Activated effector memory CD4-positive, alpha-beta T cell treated with anti-CD3 and anti-CD28 coated beads, Interleukin-2, amount 50 U/mL, for 16 hours (primary cell): ENCODE measurements at regions not wholly inside any gene's neighbourhood (a gene's known extent, or its start where the extent isn't known, plus 50 kb on each side); places are given as distances from the start of the nearest gene placed in this dataset.
"Not testable (repeated sequence)": the region's sequence is repeated elsewhere in the genome, so short reads cannot be mapped to it uniquely, and the experiment has no call there.

ENCODE experiments used
- DNase-seq: peaks from one replicate; pipeline ENCODE4 v3.0.0-alpha.2; 2020

DNA sequence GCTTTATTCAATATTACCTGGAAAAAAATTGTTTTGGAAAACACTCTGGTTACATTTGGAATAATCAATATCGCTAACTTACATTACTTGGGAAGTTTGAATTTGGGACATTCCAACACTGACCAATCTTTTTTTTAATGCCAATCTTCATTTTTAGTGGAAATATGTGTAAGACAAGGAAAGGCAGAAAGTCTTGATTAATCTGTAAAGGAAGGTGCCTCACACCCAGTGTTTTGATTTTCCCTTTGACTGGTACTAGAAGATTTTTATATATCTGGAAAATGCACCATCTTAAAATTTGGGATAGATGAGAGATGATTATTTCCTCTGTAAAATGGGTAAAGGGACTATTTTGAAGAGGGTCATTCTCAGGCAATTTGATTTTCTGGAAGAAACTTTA is 879.2 kb upstream of the ZEB2 start:
- DNase-seq, result no peak

DNA sequence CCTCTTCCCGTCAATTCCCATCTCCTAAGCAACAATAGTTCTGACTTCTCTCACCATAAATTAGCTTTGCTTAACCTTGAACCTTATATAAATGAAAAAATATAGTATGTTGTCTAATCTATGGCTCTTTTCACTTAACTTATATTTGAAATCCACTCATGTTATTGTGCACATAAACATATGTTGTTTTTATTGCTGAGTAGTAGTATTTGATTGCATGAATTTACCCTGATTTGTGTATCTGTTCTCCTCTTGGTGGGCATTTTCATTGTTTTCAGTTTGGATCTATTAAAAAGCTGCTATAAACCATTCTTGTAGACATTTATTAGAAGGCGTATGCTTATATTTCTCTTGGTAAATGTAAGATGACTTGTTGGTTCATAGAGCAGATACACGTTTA is 874.3 kb upstream of the ZEB2 start:
- no peak for DNase-seq

DNA sequence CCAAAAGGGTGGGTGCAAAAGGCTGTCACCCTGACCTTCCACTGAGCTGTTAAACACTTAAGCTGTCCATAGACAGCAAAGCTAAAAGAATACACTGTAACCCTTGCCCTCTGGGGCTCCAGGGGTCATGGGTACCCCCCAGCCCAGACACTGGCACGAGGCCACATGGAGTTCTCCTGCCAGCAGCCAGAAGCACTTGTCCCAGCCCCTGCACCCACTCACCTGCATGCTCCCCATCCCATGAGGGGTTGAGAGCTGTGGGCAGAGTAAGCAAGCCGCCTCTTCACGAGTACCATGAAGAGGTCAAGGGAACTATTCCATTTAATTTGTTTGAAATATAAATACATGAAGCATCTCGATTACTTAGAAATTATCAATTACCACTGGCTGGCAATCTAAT is 867.1 kb upstream of the ZEB2 start:
- no peak for DNase-seq

DNA sequence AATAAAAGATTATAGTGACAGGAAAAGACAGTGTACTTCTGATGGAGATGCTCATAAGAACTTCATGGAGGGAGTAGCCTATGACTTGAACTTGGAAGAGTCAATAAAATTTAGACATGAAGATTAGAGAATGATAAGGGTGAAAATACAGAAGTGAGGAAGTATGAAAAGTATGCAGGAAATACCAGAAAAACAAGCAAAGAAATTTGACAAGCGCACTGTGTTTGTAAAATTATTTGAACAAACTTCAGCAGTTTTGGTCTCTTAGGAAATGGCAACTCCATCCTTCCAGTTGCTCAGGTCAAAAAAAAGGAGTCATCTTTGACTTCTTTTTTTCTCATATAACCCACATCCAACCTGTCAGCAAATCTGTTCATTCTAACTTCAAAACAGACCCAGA is 864.0 kb upstream of the ZEB2 start:
- DNase-seq, result no peak

DNA sequence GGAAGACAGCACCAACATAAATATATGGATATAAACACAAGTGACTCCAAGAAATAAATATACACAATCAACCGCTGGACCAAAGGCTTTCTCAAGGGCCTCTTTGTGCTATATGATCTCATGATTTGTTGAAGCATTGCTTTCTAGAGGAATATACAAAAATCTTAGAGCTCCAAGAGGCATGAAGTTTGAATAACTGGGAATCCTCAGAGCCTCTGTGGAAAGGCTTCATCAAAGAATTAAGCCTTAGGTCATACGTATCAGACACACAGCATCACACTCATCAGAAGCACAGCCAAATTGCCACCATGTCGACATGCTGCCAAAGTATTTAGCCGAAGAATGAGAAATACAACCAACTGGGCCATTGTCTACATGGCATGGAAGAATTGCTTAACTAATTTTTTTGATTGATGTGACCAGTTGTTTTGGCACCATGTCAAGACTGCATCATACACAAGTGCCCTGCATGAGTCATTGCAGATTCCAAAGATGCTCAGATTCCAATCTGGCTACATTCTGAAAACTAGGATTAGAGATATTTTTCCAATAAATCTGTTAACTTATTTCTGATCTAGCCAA is 860.6 kb upstream of the ZEB2 start:
- no peak for DNase-seq

DNA sequence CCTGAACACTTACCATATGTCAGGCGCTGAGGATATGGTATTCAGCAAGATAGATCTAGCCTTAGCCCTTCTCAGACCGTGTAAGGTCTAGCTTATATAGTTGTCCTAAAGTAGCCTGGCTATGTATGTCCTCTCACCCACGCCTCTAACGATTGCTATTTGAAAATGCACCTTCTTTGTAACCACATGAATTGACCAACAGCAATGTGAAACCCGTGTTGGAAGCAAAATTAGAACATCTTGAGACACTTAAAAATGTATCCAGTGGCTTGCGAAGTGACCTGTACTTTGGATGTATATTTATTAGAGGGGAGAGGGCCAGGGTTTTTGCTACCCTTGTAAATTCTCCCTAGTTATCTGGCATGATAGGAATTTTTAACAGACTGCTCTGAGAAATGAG is 860.0 kb upstream of the ZEB2 start:
- DNase-seq, result no peak

DNA sequence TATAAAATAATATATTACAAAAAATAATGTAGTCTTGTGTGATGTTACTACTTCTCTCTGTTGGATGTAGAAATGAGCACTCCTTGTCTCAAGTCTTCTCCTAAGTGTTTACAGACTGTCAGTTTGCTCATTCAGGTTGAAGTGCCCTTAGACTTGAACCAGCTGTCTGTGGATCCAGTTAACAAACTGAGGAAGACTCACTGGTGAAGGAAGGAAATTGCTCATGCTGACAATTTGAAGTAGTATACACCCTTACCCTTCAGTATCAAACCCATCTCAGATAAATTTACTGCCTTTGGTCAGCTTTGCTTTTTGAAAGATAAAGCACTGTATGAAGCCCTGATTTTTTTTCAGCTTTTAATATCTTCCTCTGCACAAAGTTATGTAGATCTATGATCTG is 854.2 kb upstream of the ZEB2 start:
- no peak for DNase-seq

DNA sequence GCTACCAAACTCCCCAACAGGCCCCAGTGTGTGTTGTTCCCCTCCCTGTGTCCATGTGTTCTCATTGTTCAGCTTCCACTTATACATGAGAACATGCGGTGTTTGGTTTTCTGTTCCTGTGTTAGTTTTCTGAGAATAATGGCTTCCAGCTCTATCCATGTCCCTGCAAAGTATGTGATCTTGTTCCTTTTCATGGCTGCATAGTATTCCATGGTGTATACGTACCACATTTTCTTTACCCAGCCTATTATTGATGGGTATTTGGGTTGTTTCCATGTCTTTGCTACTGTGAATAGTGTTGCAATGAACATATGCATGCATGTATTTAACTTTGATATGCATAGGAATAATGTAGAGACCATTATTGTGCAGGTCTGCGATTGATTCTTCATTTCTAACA is 847.4 kb upstream of the ZEB2 start:
- DNase-seq, result not testable (repeated sequence)

DNA sequence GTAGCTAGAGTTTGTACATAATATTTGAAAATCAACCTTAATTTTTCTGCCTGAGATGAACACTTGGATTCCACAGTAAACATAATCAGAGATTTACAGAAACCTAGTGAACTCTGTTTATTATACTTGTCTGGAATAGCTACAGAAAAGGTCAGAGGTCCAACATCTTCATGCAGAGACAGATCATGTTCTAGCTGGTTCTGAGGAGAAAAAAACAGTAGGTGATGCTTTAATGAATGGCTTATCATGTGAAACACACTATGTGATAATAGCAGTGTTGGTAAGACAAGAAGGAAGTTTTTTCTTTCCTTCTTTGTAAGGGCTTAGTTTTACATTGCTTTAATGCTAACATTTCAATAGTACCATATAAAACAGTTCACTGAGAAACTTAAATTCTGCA is 846.4 kb upstream of the ZEB2 start:
- DNase-seq, result no peak

DNA sequence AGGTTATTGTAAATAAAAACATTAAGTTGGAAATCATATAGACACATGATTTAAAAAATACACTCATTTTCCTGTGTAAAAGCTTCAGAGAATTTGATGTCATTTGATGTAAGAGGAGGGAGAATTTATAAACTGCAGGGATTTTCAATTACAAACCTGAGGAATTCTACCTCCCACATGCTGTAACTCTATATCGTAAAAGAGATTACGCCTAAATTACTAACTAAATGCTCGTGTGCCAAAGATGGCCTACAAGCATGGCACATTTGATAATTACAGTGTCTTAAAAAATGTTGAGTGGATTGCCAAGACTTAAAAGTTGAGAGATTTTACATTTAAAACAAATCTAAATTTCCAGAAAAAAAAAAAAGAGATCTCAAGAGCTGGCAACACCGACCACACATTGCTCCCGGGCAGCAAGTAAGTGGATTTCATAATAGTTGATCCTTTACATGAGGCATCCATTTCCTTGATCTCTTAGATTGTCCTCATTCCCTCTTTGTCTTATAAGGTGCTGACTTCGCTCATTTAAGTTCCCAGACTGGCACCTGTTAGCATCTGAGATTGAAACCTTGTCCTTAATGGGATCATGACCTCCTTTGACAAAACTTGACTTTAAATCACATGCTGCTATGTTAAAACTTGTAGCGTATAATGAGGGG is 840.3 kb upstream of the ZEB2 start:
- no peak for DNase-seq

DNA sequence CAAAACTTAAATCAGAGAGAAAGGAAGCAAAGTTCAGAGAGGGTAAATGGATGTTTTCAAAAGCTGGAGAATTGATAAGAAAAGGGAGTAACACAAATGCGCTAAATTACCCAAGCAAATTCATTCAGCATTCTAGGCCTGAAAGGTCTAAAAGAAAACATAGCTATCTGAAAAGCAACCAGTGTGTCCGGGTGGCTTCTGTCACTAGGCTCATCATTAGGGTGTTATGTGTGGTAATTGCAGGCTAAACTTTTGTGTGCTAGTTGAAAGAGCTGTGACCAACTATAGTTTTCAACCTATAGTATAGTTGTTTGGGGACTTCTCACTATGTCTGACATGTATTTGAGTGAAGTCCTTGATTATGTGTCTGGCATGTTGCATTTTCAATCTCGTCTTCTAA is 839.6 kb upstream of the ZEB2 start:
- DNase-seq, result no peak

DNA sequence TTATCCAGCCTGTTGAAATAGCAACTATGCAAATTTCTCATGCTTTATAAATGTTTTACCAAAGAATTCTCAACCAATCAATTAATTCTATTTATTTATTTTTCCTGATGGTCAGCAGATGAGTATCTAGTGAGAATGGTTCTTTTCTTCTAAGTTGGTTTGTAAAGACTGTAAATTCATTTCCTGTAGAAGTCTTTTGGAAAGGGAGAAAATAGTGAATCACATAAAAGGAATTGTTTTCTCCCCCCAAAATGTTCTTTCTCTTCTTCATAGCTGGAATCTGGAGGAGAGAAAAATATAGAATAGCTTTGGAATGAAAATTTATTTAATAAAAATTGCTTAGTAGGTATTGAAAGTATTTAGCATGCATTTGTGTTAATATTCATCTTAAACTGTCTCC is 836.1 kb upstream of the ZEB2 start:
- no peak for DNase-seq

DNA sequence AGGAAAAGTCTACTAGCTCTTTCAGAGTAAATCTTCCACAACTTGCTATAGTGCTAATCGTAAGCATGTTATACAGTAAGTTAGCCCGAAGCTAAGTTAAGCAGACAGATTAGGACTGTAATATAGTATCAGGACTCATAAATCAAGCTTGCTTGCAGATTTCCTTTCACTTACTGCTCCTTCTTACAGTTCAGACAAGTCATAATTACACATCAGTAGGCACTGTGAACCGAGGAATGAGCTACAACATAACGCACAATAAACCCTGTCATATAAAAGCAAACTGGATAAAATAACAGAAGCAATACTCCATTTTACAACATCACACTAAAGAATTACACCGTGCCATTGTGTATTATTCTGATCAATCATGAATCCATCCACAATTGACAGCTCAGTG is 832.6 kb upstream of the ZEB2 start:
- DNase-seq, result no peak

DNA sequence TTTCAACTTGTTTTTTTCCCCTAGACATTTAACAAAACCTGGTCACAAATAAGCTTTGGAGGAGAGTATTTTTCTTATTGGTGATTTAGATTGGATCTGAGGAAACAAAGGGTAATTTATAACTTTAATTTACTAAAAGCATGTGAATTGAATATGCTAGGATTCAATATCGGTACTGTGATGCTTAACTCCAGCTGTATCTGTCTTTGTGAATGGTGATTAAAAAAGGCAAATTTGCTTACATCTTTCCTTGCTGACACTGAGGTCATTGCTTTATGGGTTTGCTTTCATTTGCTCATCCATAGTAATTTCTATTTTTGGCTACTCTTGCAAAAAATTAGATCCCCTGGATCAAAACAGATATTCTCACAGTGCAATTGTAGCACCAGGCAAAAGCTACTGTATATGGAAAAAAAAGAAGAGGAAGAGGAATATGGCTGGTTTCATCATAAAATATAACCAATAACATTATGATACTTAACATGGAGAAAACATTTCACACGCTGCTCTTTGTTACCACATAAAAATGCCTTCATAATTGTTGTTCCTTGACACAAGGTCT is 832.0 kb upstream of the ZEB2 start:
- no peak for DNase-seq

DNA sequence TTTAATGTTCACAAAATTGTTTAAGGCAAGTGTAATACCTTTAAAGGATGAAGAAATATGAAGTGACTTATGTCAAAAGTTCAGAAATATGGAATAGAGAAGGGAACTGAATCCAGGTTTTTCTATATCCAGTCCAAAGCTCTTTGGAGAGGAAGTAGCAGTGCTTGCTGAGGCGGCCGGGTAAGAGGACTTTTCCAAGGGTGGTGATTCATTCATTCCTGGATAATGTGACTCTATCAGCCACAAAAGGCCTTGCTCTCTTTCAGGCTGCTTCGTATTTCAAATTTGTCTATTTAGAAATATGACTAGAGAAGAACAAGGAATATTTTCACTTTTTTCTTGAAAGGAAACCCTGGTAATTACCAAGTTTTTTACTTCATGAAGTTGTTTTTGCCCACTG is 830.1 kb upstream of the ZEB2 start:
- no peak for DNase-seq

DNA sequence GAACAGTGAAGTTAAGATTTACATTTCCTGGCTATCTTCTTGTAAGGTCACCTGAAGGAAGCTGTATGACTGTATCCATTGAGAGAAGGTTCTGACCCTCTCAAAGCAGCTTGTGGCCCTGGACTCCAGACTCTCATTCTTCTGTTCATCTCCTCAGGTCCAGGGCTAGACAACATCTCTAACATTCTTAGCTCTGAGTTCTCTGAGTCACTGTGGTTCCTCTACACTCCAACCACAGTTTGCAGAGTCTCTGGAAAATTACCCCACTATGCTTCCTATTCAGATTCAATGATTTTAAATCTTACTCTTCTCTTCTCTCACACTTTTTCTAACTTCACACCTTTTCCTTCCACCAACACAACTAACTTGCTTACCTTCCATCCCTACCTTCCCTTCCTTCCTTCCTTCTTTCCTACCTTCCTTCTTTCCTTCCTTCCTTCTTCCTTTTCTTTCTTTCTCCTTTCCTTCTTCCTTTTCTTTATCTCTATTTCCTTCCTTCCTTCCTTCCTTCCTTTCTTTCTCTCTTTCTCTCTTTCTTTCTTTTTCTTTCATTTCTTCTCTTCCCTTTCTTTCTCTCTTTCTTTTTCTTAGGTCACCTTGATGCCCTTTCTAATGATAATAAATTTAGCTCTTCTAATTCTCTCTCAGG is 824.3 kb upstream of the ZEB2 start:
- DNase-seq, result no peak

DNA sequence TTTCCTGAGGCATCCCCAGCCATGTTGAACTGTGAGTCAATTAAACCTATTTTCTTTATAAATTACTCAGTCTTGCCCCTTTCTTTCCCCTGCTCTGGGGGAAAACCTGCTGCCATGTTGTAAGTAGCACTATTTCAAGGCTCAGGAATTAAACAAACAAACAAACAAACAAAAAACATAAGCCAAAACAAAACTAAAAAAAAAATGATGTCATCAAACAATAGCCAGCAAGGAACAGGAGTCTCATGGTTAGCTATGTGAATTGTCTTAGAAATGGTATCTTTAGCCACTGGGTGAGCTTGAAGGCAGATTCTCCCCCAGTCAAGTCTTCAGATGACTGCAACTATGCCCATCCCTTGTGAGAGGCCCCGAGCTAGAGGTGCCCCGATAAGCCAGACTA is 823.4 kb upstream of the ZEB2 start:
- DNase-seq, result no peak

DNA sequence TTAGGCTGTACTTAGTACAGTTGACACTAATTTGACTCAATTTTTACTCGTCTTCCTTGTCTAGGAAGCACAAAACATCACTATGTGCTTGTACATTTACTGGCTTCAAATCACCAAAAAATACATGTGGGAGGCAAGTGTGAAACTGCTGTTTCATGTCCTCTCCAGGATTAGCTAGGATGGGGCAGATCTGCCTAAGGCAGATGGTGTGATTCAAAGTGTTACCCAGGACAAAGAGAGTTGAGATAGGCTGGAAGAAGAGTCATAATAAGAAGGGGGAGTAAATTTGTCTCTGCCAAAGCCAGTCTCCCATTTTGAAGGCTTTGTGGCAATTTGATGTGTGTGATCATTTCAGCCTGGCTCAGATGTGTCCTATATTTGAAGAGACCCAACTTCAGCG is 821.6 kb upstream of the ZEB2 start:
- no peak for DNase-seq

DNA sequence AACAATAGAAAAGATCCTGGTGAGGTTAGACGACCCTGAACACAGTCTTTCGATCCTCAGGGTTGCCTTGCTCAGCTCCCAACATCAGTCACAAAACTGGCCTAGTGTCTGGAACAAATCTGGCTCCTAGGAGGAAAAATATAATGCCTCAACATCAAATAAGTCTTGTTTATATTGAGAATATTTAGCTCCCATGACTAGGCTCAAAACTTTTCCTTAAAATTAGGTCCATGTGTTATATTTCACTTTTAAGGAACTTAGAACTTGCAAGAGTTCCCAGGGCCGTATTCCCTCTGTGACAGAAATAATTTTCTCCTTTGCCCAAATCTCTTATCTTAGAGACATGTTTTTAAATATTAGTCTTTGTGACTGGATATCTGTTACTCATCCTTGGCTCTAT is 819.7 kb upstream of the ZEB2 start:
- DNase-seq, result no peak

DNA sequence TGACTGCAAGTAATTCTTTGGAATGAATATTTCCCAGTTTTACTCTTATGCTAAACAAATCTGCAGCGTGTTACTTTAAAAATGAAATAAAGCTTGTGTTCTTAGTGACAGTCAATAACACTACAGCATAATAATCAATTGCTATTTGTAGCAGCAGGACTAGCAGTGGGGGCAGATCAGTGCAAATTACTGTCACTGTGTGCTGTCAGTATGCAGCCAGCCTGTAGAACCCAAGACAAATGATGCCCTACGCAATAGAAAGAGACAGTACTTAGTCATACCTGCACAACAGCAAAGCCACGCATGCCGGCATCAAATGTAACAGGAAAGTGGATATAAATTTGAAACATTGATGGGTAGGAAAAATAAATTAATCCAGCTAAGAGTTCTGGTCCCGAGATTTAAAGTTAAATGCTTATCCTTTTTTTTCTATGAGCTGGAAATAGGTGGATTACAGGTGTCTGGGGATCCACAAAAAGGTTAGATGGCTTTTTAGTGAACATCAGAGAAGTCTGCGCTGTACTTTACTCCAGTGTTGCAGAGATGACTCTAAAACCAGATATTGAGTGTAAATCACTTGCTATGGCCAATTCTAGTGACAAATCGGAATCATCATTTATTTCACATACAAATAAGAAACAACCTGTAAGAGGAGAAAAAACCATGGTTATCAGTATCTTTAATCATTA is 812.4 kb upstream of the ZEB2 start:
- DNase-seq, result no peak

DNA sequence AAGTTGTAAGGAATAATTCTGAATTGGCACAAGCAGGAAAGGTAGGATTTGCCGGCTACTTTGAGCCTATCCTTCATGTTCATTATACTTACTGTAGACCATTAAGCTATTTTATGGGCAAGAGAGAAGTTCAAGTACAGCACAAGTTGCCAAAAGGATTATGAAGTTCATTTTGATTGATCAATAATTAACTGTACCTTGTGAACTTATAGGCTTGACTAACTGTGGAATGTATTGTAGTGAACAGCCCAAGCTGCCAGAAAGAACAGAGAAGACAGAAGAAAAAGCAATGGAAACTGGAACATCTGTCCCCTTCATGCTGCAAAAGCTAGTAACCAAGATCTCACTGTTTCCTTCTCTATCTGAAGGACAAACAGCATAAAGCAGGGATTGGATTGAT is 810.1 kb upstream of the ZEB2 start:
- DNase-seq, result no peak

DNA sequence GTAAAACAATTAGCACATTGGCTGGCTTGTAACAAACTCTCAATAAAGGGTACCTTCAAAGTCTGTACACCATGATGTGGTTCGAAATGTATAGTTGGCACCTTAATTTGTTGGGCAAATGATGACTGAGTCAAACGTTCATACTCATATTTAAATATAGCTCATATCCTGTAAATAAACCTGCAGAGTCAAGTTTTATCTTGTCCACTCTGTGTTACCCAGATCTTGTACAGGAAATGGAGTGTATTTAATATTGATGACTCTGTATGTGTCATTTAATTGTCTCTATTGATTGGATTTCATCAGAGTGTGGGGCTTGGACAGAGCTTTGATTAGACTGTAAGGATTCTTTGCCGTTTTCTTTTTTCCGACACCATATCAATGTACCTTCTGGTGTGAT is 805.6 kb upstream of the ZEB2 start:
- no peak for DNase-seq

DNA sequence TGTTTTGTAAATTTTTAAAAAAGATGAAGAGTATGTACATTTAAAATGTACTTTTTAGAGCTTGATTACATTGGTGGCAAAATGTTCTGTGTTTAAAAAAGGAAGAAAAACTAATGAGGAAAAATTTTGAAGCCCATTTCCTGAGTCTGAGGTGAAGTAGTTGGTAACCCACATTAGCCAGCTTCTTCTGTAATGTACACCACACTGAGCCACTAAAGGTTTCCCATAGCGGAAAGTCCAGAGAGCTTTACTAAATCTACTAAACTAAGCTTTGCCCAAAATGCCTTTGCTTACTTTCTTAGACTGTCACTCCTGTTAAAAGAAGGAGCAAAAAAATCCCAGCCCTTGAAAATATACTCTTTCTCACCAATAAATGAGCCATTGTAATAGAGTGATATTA is 804.8 kb upstream of the ZEB2 start:
- DNase-seq, result no peak

DNA sequence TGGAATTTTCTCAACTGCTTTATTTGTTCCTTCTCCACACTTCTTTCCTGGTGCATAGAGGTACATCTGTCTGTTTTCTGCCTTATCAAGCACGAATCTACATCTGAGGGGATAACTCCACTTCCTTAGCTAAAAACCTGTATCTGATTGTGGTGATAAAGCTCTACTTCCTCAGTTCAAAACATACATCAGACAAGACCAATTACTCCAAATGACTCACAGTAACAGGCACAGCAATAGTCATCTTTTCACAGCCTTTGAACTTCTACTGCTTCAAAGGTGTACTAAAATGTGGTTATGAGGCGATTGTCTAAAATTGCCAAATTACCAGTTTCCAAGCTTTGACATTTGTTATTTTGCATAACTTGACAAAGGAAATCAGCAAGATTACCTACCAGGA is 803.6 kb upstream of the ZEB2 start:
- no peak for DNase-seq
